SK-N-SH (cell line): ENCODE measurements at regions not wholly inside any gene's neighbourhood (a gene's known extent, or its start where the extent isn't known, plus 50 kb on each side); places are given as distances from the start of the nearest gene placed in this dataset.

Source experiments
- CTCF ChIA-PET: fragments of 300-600, 350-600 bp; formaldehyde crosslinking; extraction: SDS; loops from one replicate; lab custom pipeline; 2021; lab: Yijun Ruan, JAX
- POLR2A ChIA-PET: fragments of 350-600 bp; sonication (Branson Sonifier 250); formaldehyde crosslinking; extraction: SDS; loops from one replicate; lab custom pipeline; 2020; ENCODE audit warnings: antibody characterized with exemption, inconsistent platforms; lab: Yijun Ruan, JAX
- DNase-seq: peaks from one replicate; pipeline ENCODE4 v3.0.0; 2012
- H2AFZ ChIP-seq: fragments of 200-600 bp; sonication (generic); 2 replicates; pipeline ENCODE4 v1.8.1; 2016; ENCODE audit warnings: antibody characterized with exemption, mild to moderate bottlenecking, low read depth
- H3F3A ChIP-seq: fragments of 200-600 bp; sonication (generic); replicated peaks from 2 replicates; pipeline ENCODE3; 2016; ENCODE audit warnings: antibody characterized with exemption, mild to moderate bottlenecking; ENCODE audit not compliant: insufficient read depth
- H3K27ac ChIP-seq, 2 experiments: fragments of 200-500 bp in 1 of 2; fragments of 200-600 bp in 1 of 2; sonication (Bioruptor generic) in 1 of 2; sonication (generic), shearing (Covaris generic) in 1 of 2; 2 replicates each; pipeline versions ENCODE4 v1.5.1 to v1.6.1; 2014 to 2016; ENCODE audit warnings: low read depth in 2 of 2, inconsistent platforms in 1 of 2, low read length in 1 of 2, mild to moderate bottlenecking in 1 of 2, mixed read lengths in 1 of 2
- H3K27me3 ChIP-seq: fragments of 200-600 bp; sonication (generic), shearing (Covaris generic); 2 replicates; pipeline ENCODE4 v1.6.1; 2016; ENCODE audit warnings: mixed run types; ENCODE audit not compliant: insufficient read depth
- H3K36me3 ChIP-seq, 2 experiments: fragments of 200-500 bp in 1 of 2; fragments of 200-600 bp in 1 of 2; sonication (Bioruptor generic) in 1 of 2; sonication (generic) in 1 of 2; replicated peaks in 1 of 2; 2 replicates each; pipeline versions ENCODE3 to v1.5.1; 2014 to 2016; ENCODE audit warnings: low read length in 1 of 2, mild to moderate bottlenecking in 1 of 2; ENCODE audit not compliant: insufficient read depth in 2 of 2, control insufficient read depth in 1 of 2
- H3K4me1 ChIP-seq, 2 experiments: fragments of 200-500 bp in 1 of 2; fragments of 200-600 bp in 1 of 2; sonication (Bioruptor generic) in 1 of 2; sonication (generic), shearing (Covaris generic) in 1 of 2; 2 replicates each; pipeline versions ENCODE4 v1.5.1 to v1.6.1; 2014 to 2016; ENCODE audit warnings: low read depth in 1 of 2, low read length in 1 of 2, mixed run types in 1 of 2; ENCODE audit not compliant: insufficient read depth in 2 of 2, control insufficient read depth in 1 of 2
- H3K4me2 ChIP-seq: fragments of 200-600 bp; sonication (generic), shearing (Covaris generic); 2 replicates; pipeline ENCODE4 v1.6.1; 2017; ENCODE audit warnings: mixed run types
- H3K4me3 ChIP-seq, 2 experiments: fragments of 200-500 bp in 1 of 2; fragments of 200-600 bp in 1 of 2; sonication (Bioruptor generic) in 1 of 2; sonication (generic), shearing (Covaris generic) in 1 of 2; 2 replicates each; pipeline versions ENCODE4 v1.5.1 to v1.8.1; 2014 to 2016; ENCODE audit warnings: low read depth in 2 of 2, inconsistent platforms in 1 of 2, low read length in 1 of 2, mild to moderate bottlenecking in 1 of 2, mixed read lengths in 1 of 2, moderate library complexity in 1 of 2
- H3K79me2 ChIP-seq: fragments of 200-600 bp; sonication (generic); 2 replicates; pipeline ENCODE4 v1.8.1; 2017; ENCODE audit warnings: mild to moderate bottlenecking; ENCODE audit not compliant: insufficient read depth
- H3K9ac ChIP-seq: fragments of 200-600 bp; sonication (generic); 2 replicates; pipeline ENCODE4 v1.6.1; 2017; ENCODE audit warnings: mixed run types
- H3K9me2 ChIP-seq: fragments of 200-600 bp; sonication (generic); 2 replicates; pipeline ENCODE4 v1.6.1; 2017; ENCODE audit warnings: mixed run types
- H3K9me3 ChIP-seq: fragments of 200-600 bp; sonication (generic); 2 replicates; pipeline ENCODE4 v1.6.1; 2017; ENCODE audit warnings: mixed run types, mild to moderate bottlenecking, moderate library complexity
- H4K20me1 ChIP-seq: fragments of 200-600 bp; sonication (generic); 2 replicates; pipeline ENCODE4 v1.6.1; 2017; ENCODE audit warnings: mild to moderate bottlenecking, mixed run types; ENCODE audit not compliant: insufficient read depth
- CHD2 ChIP-seq: fragments of 150-350 bp; IDR thresholded peaks from 2 replicates; pipeline ENCODE4 v1.6.1; 2018; ENCODE audit warnings: low read length; ENCODE audit not compliant: partially characterized antibody
- FOXJ3 ChIP-seq: sonication (generic); formaldehyde crosslinking; IDR thresholded peaks from 2 replicates; pipeline ENCODE4 v1.5.1; 2020; ENCODE audit warnings: mild to moderate bottlenecking, missing genetic modification reagents
- FOXM1 ChIP-seq: IDR thresholded peaks from 2 replicates; pipeline ENCODE4 v1.4.0; 2012; ENCODE audit warnings: low read depth, mild to moderate bottlenecking
- GABPA ChIP-seq: IDR thresholded peaks from 2 replicates; pipeline ENCODE4 v1.4.0; 2012; ENCODE audit warnings: low read depth, mild to moderate bottlenecking
- JUND ChIP-seq: IDR thresholded peaks from 2 replicates; pipeline ENCODE4 v1.4.0; 2012
- MXI1 ChIP-seq: IDR thresholded peaks from 2 replicates; pipeline ENCODE4 v1.6.1; 2012; ENCODE audit warnings: mild to moderate bottlenecking, low read depth, low read length, improper control_type of control experiment
- NRF1 ChIP-seq: IDR thresholded peaks from 2 replicates; pipeline ENCODE4 v1.6.1; 2012; ENCODE audit warnings: low read depth, mild to moderate bottlenecking, low read length
- POLR2AphosphoS5 ChIP-seq: IDR thresholded peaks from 2 replicates; pipeline ENCODE4 v1.6.1; 2012; ENCODE audit warnings: low read depth, low read length
- RAD21 ChIP-seq: IDR thresholded peaks from 2 replicates; pipeline ENCODE4 v1.6.1; 2012; ENCODE audit warnings: mild to moderate bottlenecking, low read length
- RCOR1 ChIP-seq: fragments of 150-350 bp; IDR thresholded peaks from 2 replicates; pipeline ENCODE4 v1.6.1; 2017; ENCODE audit warnings: antibody characterized with exemption, low read length
- RFX5 ChIP-seq: IDR thresholded peaks from 2 replicates; pipeline ENCODE4 v1.6.1; 2012; ENCODE audit warnings: mild to moderate bottlenecking, improper control_type of control experiment, low read length
- SMC3 ChIP-seq: IDR thresholded peaks from 2 replicates; pipeline ENCODE4 v1.6.1; 2012; ENCODE audit warnings: low read depth, low read length, improper control_type of control experiment
- TAF1 ChIP-seq: IDR thresholded peaks from 2 replicates; pipeline ENCODE4 v1.6.1; 2012; ENCODE audit warnings: low read depth, mild to moderate bottlenecking, low read length, moderate library complexity, borderline replicate concordance
- TCF12 ChIP-seq: IDR thresholded peaks from 2 replicates; pipeline ENCODE4 v1.4.0; 2012
- WGBS: methylation state at CpG from one replicate; pipeline ENCODE4 v1.1.6; 2017; ENCODE audit warnings: low lambda C conversion rate; 5-methylcytosine and 5-hydroxymethylcytosine counted together
- TF ChIP-seq, protein P1 (sequence below): fragments of 200-600 bp; sonication (generic); IDR thresholded peaks from 2 replicates; pipeline ENCODE4 v1.6.1; 2017; ENCODE audit warnings: antibody characterized with exemption, mild to moderate bottlenecking, moderate library complexity
- TF ChIP-seq, protein P2 (sequence below): IDR thresholded peaks from 2 replicates; pipeline ENCODE4 v1.4.0; 2012; ENCODE audit warnings: low read depth, borderline replicate concordance
- TF ChIP-seq, protein P3 (sequence below): IDR thresholded peaks from 2 replicates; pipeline ENCODE4; 2012
- TF ChIP-seq, protein P4 (sequence below): IDR thresholded peaks from 2 replicates; pipeline ENCODE4 v1.4.0; 2012; ENCODE audit warnings: low read depth, borderline replicate concordance
- TF ChIP-seq, protein P5 (sequence below): fragments of 150-350 bp; IDR thresholded peaks from 2 replicates; pipeline ENCODE4 v1.6.1; 2016; ENCODE audit warnings: mild to moderate bottlenecking, low read depth, low read length

DNA sequence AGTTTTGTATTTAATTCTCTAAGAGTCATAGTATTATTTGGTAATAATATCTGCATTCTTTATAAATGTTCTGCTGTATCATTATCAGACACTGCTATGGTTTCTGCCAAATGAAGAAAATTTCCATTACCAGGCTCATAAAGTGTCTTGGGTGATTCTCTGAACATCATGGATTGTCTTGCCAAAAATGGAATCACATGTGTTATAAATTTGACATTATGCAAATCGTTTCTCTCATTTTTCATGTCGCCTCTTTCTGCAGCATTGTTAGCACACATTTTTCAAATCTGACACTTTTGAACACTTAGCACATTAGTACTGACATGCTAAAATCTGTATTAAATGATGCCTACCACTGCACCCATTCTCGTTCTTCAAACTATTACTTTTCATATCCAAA lies 74.2 kb upstream of the NEK7 start:
- Histone ChIP-seq H3K9ac (no peak overlapping the region), H4K20me1 (no peaks in the 10 kb centered on the region), H3K79me2 (no peaks in the 10 kb centered on the region), H3K36me3 (peaks cover 0 to 6% of the 10 kb centered on the region in 2 experiments), H3K27me3 (no peaks in the 10 kb centered on the region), H3K4me2 (no peak overlapping the region), H2AFZ (no peak overlapping the region), H3K4me3 (no peak overlapping the region), H3K4me1 (no peaks in the 10 kb centered on the region), H3K9me2 (no peaks in the 10 kb centered on the region), H3K27ac (no peak overlapping the region), H3F3A (peaks cover 3% of the 10 kb centered on the region)
- POLR2A ChIA-PET: no interaction called here
- CTCF ChIA-PET: no interaction called here
- DNase-seq: no peak
- TF ChIP-seq RCOR1 (no peak), CHD2 (no peak), RAD21 (no peak), RFX5 (no peak), GABPA (no peak), POLR2AphosphoS5 (no peak), NRF1 (no peak), JUND (no peak)
- TF ChIP-seq, protein P1, sequence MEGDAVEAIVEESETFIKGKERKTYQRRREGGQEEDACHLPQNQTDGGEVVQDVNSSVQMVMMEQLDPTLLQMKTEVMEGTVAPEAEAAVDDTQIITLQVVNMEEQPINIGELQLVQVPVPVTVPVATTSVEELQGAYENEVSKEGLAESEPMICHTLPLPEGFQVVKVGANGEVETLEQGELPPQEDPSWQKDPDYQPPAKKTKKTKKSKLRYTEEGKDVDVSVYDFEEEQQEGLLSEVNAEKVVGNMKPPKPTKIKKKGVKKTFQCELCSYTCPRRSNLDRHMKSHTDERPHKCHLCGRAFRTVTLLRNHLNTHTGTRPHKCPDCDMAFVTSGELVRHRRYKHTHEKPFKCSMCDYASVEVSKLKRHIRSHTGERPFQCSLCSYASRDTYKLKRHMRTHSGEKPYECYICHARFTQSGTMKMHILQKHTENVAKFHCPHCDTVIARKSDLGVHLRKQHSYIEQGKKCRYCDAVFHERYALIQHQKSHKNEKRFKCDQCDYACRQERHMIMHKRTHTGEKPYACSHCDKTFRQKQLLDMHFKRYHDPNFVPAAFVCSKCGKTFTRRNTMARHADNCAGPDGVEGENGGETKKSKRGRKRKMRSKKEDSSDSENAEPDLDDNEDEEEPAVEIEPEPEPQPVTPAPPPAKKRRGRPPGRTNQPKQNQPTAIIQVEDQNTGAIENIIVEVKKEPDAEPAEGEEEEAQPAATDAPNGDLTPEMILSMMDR: no peak
- TF ChIP-seq, protein P2, sequence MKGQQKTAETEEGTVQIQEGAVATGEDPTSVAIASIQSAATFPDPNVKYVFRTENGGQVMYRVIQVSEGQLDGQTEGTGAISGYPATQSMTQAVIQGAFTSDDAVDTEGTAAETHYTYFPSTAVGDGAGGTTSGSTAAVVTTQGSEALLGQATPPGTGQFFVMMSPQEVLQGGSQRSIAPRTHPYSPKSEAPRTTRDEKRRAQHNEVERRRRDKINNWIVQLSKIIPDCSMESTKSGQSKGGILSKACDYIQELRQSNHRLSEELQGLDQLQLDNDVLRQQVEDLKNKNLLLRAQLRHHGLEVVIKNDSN: no peak
- TF ChIP-seq, protein P3, sequence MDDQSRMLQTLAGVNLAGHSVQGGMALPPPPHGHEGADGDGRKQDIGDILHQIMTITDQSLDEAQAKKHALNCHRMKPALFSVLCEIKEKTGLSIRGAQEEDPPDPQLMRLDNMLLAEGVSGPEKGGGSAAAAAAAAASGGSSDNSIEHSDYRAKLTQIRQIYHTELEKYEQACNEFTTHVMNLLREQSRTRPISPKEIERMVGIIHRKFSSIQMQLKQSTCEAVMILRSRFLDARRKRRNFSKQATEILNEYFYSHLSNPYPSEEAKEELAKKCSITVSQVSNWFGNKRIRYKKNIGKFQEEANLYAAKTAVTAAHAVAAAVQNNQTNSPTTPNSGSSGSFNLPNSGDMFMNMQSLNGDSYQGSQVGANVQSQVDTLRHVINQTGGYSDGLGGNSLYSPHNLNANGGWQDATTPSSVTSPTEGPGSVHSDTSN: no peak
- TF ChIP-seq, protein P4, sequence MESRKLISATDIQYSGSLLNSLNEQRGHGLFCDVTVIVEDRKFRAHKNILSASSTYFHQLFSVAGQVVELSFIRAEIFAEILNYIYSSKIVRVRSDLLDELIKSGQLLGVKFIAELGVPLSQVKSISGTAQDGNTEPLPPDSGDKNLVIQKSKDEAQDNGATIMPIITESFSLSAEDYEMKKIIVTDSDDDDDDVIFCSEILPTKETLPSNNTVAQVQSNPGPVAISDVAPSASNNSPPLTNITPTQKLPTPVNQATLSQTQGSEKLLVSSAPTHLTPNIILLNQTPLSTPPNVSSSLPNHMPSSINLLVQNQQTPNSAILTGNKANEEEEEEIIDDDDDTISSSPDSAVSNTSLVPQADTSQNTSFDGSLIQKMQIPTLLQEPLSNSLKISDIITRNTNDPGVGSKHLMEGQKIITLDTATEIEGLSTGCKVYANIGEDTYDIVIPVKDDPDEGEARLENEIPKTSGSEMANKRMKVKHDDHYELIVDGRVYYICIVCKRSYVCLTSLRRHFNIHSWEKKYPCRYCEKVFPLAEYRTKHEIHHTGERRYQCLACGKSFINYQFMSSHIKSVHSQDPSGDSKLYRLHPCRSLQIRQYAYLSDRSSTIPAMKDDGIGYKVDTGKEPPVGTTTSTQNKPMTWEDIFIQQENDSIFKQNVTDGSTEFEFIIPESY: no peak
- TF ChIP-seq, all 33 proteins: peak for 0
- H3K9me3 ChIP-seq: no peaks in the 10 kb centered on the region
- 74% methylated on average over 3 of the region's 3 CpGs for WGBS

DNA sequence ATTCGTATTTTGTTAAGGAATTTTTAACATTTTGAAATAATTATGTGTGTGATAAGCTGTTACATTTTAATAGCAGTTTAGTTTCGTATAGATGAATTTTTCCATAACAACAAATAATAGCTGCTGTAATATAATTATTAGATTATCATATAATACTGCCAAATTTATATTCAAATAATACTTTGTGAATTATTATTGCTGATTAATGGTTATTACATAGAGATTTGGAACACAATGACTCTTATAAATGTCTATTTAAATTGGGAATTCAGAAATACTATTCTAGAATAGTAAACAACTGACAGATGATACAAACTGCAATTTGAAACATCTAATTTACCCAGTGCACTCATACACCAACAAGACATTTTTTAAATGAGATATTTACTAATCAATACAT lies 73.2 kb upstream of the NEK7 start:
- no peaks in the 10 kb centered on the region for H3K9me3 ChIP-seq
- peaks cover 0 to 6% of the 10 kb centered on the region in 2 experiments for H3K36me3 ChIP-seq
- 82% methylated on average over 2 of the region's 2 CpGs for whole genome bisulfite sequencing
- POLR2A ChIA-PET: no interaction called here
- H4K20me1 ChIP-seq: no peaks in the 10 kb centered on the region
- H3K9me2 ChIP-seq: no peaks in the 10 kb centered on the region
- no peak overlapping the region for H3K4me3 ChIP-seq
- H3K79me2 ChIP-seq: no peaks in the 10 kb centered on the region
- TF ChIP-seq, protein P5, sequence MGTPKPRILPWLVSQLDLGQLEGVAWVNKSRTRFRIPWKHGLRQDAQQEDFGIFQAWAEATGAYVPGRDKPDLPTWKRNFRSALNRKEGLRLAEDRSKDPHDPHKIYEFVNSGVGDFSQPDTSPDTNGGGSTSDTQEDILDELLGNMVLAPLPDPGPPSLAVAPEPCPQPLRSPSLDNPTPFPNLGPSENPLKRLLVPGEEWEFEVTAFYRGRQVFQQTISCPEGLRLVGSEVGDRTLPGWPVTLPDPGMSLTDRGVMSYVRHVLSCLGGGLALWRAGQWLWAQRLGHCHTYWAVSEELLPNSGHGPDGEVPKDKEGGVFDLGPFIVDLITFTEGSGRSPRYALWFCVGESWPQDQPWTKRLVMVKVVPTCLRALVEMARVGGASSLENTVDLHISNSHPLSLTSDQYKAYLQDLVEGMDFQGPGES: no peak
- TF ChIP-seq MXI1 (no peak), TCF12 (no peak), FOXM1 (no peak), TAF1 (no peak), FOXJ3 (no peak), JUND (no peak), SMC3 (no peak)
- H3K4me2 ChIP-seq: no peak overlapping the region
- H3K9ac ChIP-seq: no peak overlapping the region
- peaks cover 3% of the 10 kb centered on the region for H3F3A ChIP-seq
- CTCF ChIA-PET: no interaction called here
- no peak overlapping the region for H2AFZ ChIP-seq
- DNase-seq: no peak
- H3K4me1 ChIP-seq: no peaks in the 10 kb centered on the region; a peak in 1 of 4 replicates
- no peak overlapping the region for H3K27ac ChIP-seq
- no peaks in the 10 kb centered on the region for H3K27me3 ChIP-seq
